ENCODE measurements at regions not wholly inside any gene's neighbourhood (a gene's known extent, or its start where the extent isn't known, plus 50 kb on each side); places are given as distances from the start of the nearest gene placed in this dataset.

- DNase-seq (ENCODE audit: low spot score) = no peak
Measured at GRCh38 chr20:58565461-58566175, 50.4 kb upstream of the APCDD1L start.
